Right forelimb (tissue), 1 donor: ENCODE measurements at regions not wholly inside any gene's neighbourhood (a gene's known extent, or its start where the extent isn't known, plus 50 kb on each side); places are given as distances from the start of the nearest gene placed in this dataset.

Source experiments
- DNase-seq: peaks from one replicate; pipeline ENCODE4 v3.0.0-alpha.2; 2018

- DNase-seq, result no peak
Observed at GRCh38 chr10:71048971-71049615, 160.7 kb upstream of the PCBD1 start.

- DNase-seq, result no peak
Observed at GRCh38 chr10:71049994-71050393, 161.6 kb upstream of the PCBD1 start.

GRCh38 chr10:71052076-71052660, 160.2 kb upstream of the UNC5B start:
- DNase-seq, result no peak

- DNase-seq, result no peak
Observed at GRCh38 chr10:71052708-71053107, 159.7 kb upstream of the UNC5B start.

- DNase-seq, result no peak
Observed at GRCh38 chr10:71053169-71053895, 159.0 kb upstream of the UNC5B start.

- DNase-seq, result no peak
Observed at GRCh38 chr10:71058308-71058707, 154.1 kb upstream of the UNC5B start.

GRCh38 chr10:71059054-71059818, 153.1 kb upstream of the UNC5B start:
- no peak for DNase-seq

GRCh38 chr10:71059943-71060342, 152.4 kb upstream of the UNC5B start:
- no peak for DNase-seq

- no peak for DNase-seq
Observed at GRCh38 chr10:71060476-71061426, 151.6 kb upstream of the UNC5B start.

GRCh38 chr10:71061472-71061871, 150.9 kb upstream of the UNC5B start:
- no peak for DNase-seq

- no peak for DNase-seq
Observed at GRCh38 chr10:71062156-71062555, 150.2 kb upstream of the UNC5B start.

GRCh38 chr10:71063401-71063800, 149.0 kb upstream of the UNC5B start:
- DNase-seq, result no peak

GRCh38 chr10:71064413-71065118, 147.8 kb upstream of the UNC5B start:
- DNase-seq, result no peak

GRCh38 chr10:71065659-71066058, 146.7 kb upstream of the UNC5B start:
- DNase-seq, result no peak

GRCh38 chr10:71066600-71066999, 145.8 kb upstream of the UNC5B start:
- no peak for DNase-seq

GRCh38 chr10:71067098-71067740, 145.2 kb upstream of the UNC5B start:
- no peak for DNase-seq

- DNase-seq, result no peak
Observed at GRCh38 chr10:71068861-71069271, 143.5 kb upstream of the UNC5B start.

GRCh38 chr10:71069909-71070666, 142.3 kb upstream of the UNC5B start:
- no peak for DNase-seq

- no peak for DNase-seq
Observed at GRCh38 chr10:71070741-71071140, 141.6 kb upstream of the UNC5B start.

GRCh38 chr10:71072131-71072822, 140.1 kb upstream of the UNC5B start:
- peak; percentile 21 for DNase-seq
